Parathyroid adenoma (tissue), 2 donors: ENCODE measurements at regions not wholly inside any gene's neighbourhood (a gene's known extent, or its start where the extent isn't known, plus 50 kb on each side); places are given as distances from the start of the nearest gene placed in this dataset.

Experiments used
- H2AFZ ChIP-seq: fragments of 300-600 bp; sonication (generic); one replicate; pipeline ENCODE4 v1.7.0; 2017; ENCODE audit warnings: antibody characterized with exemption, mild to moderate bottlenecking
- H3K27ac ChIP-seq: fragments of 300-600 bp; sonication (generic); one replicate; pipeline ENCODE4 v1.7.0; 2017
- H3K27me3 ChIP-seq: fragments of 300-600 bp; sonication (generic); one replicate; pipeline ENCODE4 v1.7.0; 2017; ENCODE audit warnings: low read length; ENCODE audit not compliant: control insufficient read depth, insufficient read depth
- H3K36me3 ChIP-seq: fragments of 300-600 bp; sonication (generic); one replicate; pipeline ENCODE4 v1.7.0; 2017; ENCODE audit warnings: low read length; ENCODE audit not compliant: control insufficient read depth, insufficient read depth
- H3K4me1 ChIP-seq: fragments of 300-600 bp; sonication (generic); one replicate; pipeline ENCODE4 v1.7.0; 2017; ENCODE audit warnings: control low read depth
- H3K4me2 ChIP-seq: fragments of 300-600 bp; sonication (generic); one replicate; pipeline ENCODE4 v1.7.0; 2017; ENCODE audit warnings: low read length
- H3K4me3 ChIP-seq: fragments of 300-600 bp; sonication (generic); one replicate; pipeline ENCODE4 v1.7.0; 2017; ENCODE audit warnings: low read depth, low read length
- H3K79me2 ChIP-seq: fragments of 300-600 bp; sonication (generic); one replicate; pipeline ENCODE4 v1.7.0; 2017; ENCODE audit warnings: control low read depth
- H3K9ac ChIP-seq: fragments of 300-600 bp; sonication (generic); one replicate; pipeline ENCODE4 v1.7.0; 2017; ENCODE audit warnings: mild to moderate bottlenecking
- H3K9me3 ChIP-seq: fragments of 300-600 bp; sonication (generic); one replicate; pipeline ENCODE4 v1.7.0; 2017; ENCODE audit warnings: low read length; ENCODE audit not compliant: control insufficient read depth
- CTCF ChIP-seq: fragments of 300-600 bp; sonication (generic); IDR thresholded peaks from one replicate; pipeline ENCODE4 v1.7.0; 2017; ENCODE audit warnings: antibody characterized with exemption, mild to moderate bottlenecking
- donor health status: primary hyperparathyroidism.

GRCh38 chr18:60445341-60445740 lies 72.8 kb upstream of the MC4R start:
- H3K79me2 ChIP-seq: no peaks in the 10 kb centered on the region
- no peaks in the 10 kb centered on the region for H3K4me1 ChIP-seq
- H2AFZ ChIP-seq: no peak overlapping the region
- H3K27ac ChIP-seq: no peak overlapping the region
- H3K36me3 ChIP-seq: no peaks in the 10 kb centered on the region
- H3K4me3 ChIP-seq: no peak overlapping the region
- H3K9ac ChIP-seq: no peak overlapping the region
- H3K9me3 ChIP-seq: no peaks in the 10 kb centered on the region
- no peaks in the 10 kb centered on the region for H3K27me3 ChIP-seq
- no peak overlapping the region for H3K4me2 ChIP-seq
- no peak for TF ChIP-seq CTCF

GRCh38 chr18:60446821-60447220 lies 74.2 kb upstream of the MC4R start:
- TF ChIP-seq CTCF: no peak
- H3K4me2 ChIP-seq: no peak overlapping the region

DNA sequence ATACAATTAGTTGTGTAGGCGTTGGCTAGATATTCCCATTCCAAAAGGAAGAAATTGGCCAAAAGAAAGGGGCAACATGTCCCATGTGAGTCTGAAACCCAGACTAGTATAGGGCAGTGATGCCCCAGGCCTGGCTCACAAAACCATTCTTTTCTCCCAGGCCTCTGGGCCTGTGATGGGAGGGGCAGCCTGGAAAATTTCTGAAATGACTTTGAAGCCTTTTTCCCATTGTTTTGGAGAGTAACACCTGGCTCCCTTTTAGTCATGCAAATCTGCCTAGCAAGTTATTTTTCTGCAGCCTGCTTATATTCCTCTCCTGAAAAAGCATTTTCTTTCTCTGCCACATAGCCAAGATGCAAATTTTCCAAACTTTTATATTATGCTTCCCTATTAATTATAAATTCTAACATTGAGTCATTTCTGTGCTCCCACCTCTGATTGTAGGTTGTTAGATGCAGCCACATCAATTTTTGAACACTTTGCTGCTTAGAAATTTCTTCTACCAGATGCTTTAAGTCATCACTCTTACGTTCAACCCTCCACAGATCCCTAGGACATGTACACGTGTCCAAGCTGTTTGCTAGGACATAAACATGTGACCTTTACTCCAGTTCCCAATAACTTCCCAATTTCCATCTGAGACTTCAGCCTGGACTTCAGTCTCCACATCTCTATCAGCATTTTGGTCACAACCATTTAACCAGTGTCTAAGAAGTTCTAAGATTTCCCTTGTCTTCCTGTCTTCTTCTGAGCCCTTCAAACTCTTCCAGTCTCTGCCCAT lies 76.1 kb upstream of the MC4R start:
- Histone ChIP-seq H3K27me3 (no peaks in the 10 kb centered on the region), H3K27ac (no peak overlapping the region), H3K9ac (no peak overlapping the region), H3K79me2 (no peaks in the 10 kb centered on the region), H3K36me3 (no peaks in the 10 kb centered on the region), H3K9me3 (no peaks in the 10 kb centered on the region), H3K4me2 (no peak overlapping the region), H2AFZ (no peak overlapping the region), H3K4me3 (no peak overlapping the region), H3K4me1 (no peaks in the 10 kb centered on the region)
- TF ChIP-seq CTCF: no peak

More at GRCh38 chr18:60446821-60447220, 74.2 kb upstream of the MC4R start:
- H3K27me3 ChIP-seq: no peaks in the 10 kb centered on the region
- no peak overlapping the region for H3K4me3 ChIP-seq
- no peaks in the 10 kb centered on the region for H3K79me2 ChIP-seq
- no peaks in the 10 kb centered on the region for H3K9me3 ChIP-seq
- no peak overlapping the region for H3K9ac ChIP-seq
- no peaks in the 10 kb centered on the region for H3K36me3 ChIP-seq
- H3K4me1 ChIP-seq: no peaks in the 10 kb centered on the region
- no peak overlapping the region for H2AFZ ChIP-seq
- H3K27ac ChIP-seq: no peak overlapping the region

DNA sequence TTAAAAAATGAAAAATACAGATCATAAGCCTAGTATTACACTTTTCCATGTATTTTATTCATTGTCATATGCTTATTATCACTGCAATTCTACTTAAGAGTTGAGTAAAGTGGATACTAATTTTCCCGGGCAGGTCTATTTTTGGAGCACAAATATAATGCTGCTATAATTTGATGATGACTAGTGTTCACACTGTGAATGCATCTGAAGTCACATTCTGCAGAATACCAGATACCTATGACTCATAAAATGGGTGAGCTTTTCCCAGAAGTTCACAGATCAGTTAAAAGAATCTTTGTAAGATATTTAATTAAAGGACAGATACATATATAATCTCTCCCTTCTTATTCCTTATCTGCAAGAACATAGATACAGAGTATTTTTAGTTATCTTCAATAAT lies 79.8 kb upstream of the MC4R start:
- no peak overlapping the region for H3K4me2 ChIP-seq
- no peak overlapping the region for H3K27ac ChIP-seq
- no peaks in the 10 kb centered on the region for H3K4me1 ChIP-seq
- no peak overlapping the region for H2AFZ ChIP-seq
- no peaks in the 10 kb centered on the region for H3K79me2 ChIP-seq
- no peaks in the 10 kb centered on the region for H3K36me3 ChIP-seq
- H3K27me3 ChIP-seq: no peaks in the 10 kb centered on the region
- no peak for TF ChIP-seq CTCF
- H3K9me3 ChIP-seq: no peaks in the 10 kb centered on the region
- H3K4me3 ChIP-seq: no peak overlapping the region
- no peak overlapping the region for H3K9ac ChIP-seq

- Histone ChIP-seq H3K27me3 (no peaks in the 10 kb centered on the region), H3K4me1 (no peaks in the 10 kb centered on the region), H3K9ac (no peak overlapping the region), H3K27ac (no peak overlapping the region), H3K79me2 (no peaks in the 10 kb centered on the region), H2AFZ (no peak overlapping the region), H3K4me2 (no peak overlapping the region), H3K9me3 (no peaks in the 10 kb centered on the region), H3K4me3 (no peak overlapping the region), H3K36me3 (no peaks in the 10 kb centered on the region)
- no peak for TF ChIP-seq CTCF
Observed at GRCh38 chr18:60466677-60467076, 94.1 kb upstream of the MC4R start.
